HEK293 (cell line): ENCODE measurements at regions not wholly inside any gene's neighbourhood (a gene's known extent, or its start where the extent isn't known, plus 50 kb on each side); places are given as distances from the start of the nearest gene placed in this dataset.

Experiments
- KLF9 ChIP-seq: fragments of 450-650 bp; formaldehyde crosslinking; IDR thresholded peaks from 2 replicates; pipeline ENCODE4 v1.5.1; 2016; ENCODE audit warnings: missing biosample characterization, missing genetic modification characterization, low read depth
- ZFP37 ChIP-seq: fragments of 450-650 bp; formaldehyde crosslinking; IDR thresholded peaks from 2 replicates; pipeline ENCODE4 v1.5.1; 2016; ENCODE audit warnings: missing biosample characterization, missing genetic modification characterization
- ZNF132 ChIP-seq: fragments of 450-650 bp; formaldehyde crosslinking; IDR thresholded peaks from 2 replicates; pipeline ENCODE4 v1.5.1; 2017; ENCODE audit warnings: missing biosample characterization, missing genetic modification characterization, borderline replicate concordance
- ZNF302 ChIP-seq: fragments of 450-650 bp; formaldehyde crosslinking; IDR thresholded peaks from 2 replicates; pipeline ENCODE4 v1.5.1; 2016; ENCODE audit warnings: missing biosample characterization, missing genetic modification characterization, low read depth
- ZNF335 ChIP-seq: fragments of 450-650 bp; formaldehyde crosslinking; conservative IDR thresholded peaks from 2 replicates; pipeline ENCODE4 v1.5.1; 2016; ENCODE audit warnings: missing biosample characterization, missing genetic modification characterization
- ZNF354C ChIP-seq: fragments of 450-650 bp; formaldehyde crosslinking; IDR thresholded peaks from 2 replicates; pipeline ENCODE4 v1.5.1; 2016; ENCODE audit warnings: missing biosample characterization, missing genetic modification characterization, low read depth, borderline replicate concordance
- ZNF501 ChIP-seq: fragments of 450-650 bp; formaldehyde crosslinking; IDR thresholded peaks from 2 replicates; pipeline ENCODE4 v1.5.1; 2016; ENCODE audit warnings: missing biosample characterization, missing genetic modification characterization
- ZNF529 ChIP-seq: fragments of 450-650 bp; formaldehyde crosslinking; IDR thresholded peaks from 2 replicates; pipeline ENCODE4 v1.5.1; 2017; ENCODE audit warnings: missing genetic modification characterization, missing biosample characterization; ENCODE audit not compliant: insufficient replicate concordance
- ZNF629 ChIP-seq: fragments of 450-650 bp; formaldehyde crosslinking; IDR thresholded peaks from 2 replicates; pipeline ENCODE4 v1.5.1; 2017; ENCODE audit warnings: missing biosample characterization, missing genetic modification characterization
- ZNF707 ChIP-seq: fragments of 450-650 bp; formaldehyde crosslinking; IDR thresholded peaks from 2 replicates; pipeline ENCODE4 v1.5.1; 2016; ENCODE audit warnings: missing biosample characterization, missing genetic modification characterization
- TF ChIP-seq, protein P1 (sequence below): fragments of 450-650 bp; formaldehyde crosslinking; IDR thresholded peaks from 2 replicates; pipeline ENCODE4 v1.5.1; 2016; ENCODE audit warnings: missing biosample characterization, missing genetic modification characterization
- TF ChIP-seq, protein P2 (sequence below): fragments of 450-650 bp; formaldehyde crosslinking; IDR thresholded peaks from 2 replicates; pipeline ENCODE4 v1.5.1; 2016; ENCODE audit warnings: missing biosample characterization, missing genetic modification characterization

DNA sequence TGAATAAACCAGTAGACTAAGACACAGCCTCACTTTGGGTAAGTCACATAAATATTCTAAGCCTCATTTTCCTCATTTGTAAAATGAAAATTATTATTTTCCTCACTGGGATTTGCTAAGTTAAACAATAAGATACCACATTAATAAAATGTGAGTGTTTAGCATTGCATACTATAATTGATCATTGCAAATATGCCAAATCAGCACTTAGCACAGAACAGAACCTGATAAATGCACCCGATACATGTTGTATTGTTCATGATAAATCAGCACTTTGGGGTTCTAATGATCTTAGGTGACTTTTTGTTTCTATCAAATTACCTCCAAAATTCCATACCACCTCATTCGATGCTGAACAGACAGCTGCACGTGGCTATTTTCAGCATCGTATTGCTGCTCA is 50.2 kb upstream of the RAPGEF4 start:
- no peak for TF ChIP-seq ZNF302 (tag by site-specific recombination)
- TF ChIP-seq KLF9 (tag by site-specific recombination): no peak
- no peak for TF ChIP-seq ZFP37
- TF ChIP-seq, protein P1, sequence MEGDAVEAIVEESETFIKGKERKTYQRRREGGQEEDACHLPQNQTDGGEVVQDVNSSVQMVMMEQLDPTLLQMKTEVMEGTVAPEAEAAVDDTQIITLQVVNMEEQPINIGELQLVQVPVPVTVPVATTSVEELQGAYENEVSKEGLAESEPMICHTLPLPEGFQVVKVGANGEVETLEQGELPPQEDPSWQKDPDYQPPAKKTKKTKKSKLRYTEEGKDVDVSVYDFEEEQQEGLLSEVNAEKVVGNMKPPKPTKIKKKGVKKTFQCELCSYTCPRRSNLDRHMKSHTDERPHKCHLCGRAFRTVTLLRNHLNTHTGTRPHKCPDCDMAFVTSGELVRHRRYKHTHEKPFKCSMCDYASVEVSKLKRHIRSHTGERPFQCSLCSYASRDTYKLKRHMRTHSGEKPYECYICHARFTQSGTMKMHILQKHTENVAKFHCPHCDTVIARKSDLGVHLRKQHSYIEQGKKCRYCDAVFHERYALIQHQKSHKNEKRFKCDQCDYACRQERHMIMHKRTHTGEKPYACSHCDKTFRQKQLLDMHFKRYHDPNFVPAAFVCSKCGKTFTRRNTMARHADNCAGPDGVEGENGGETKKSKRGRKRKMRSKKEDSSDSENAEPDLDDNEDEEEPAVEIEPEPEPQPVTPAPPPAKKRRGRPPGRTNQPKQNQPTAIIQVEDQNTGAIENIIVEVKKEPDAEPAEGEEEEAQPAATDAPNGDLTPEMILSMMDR (tag by site-specific recombination): no peak
- no peak for TF ChIP-seq ZNF354C (tag by site-specific recombination)
- TF ChIP-seq ZNF529 (tag by site-specific recombination): no peak
- no peak for TF ChIP-seq ZNF501 (tag by site-specific recombination)
- no peak for TF ChIP-seq ZNF335 (tag by site-specific recombination)
- TF ChIP-seq, protein P2, sequence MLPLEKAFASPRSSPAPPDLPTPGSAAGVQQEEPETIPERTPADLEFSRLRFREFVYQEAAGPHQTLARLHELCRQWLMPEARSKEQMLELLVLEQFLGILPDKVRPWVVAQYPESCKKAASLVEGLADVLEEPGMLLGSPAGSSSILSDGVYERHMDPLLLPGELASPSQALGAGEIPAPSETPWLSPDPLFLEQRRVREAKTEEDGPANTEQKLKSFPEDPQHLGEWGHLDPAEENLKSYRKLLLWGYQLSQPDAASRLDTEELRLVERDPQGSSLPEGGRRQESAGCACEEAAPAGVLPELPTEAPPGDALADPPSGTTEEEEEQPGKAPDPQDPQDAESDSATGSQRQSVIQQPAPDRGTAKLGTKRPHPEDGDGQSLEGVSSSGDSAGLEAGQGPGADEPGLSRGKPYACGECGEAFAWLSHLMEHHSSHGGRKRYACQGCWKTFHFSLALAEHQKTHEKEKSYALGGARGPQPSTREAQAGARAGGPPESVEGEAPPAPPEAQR (tag by site-specific recombination): no peak
- no peak for TF ChIP-seq ZNF132 (tag by site-specific recombination)
- no peak for TF ChIP-seq ZNF707 (tag by site-specific recombination)
- no peak for TF ChIP-seq ZNF629 (tag by site-specific recombination)
